Epithelial cell of prostate (primary cell): ENCODE measurements at regions not wholly inside any gene's neighbourhood (a gene's known extent, or its start where the extent isn't known, plus 50 kb on each side); places are given as distances from the start of the nearest gene placed in this dataset.

Experiments used
- DNase-seq: peaks from one replicate; pipeline ENCODE4 v3.0.0-alpha.2; 2011; ENCODE audit warnings: low read depth, low spot score
- H3K27ac ChIP-seq: fragments of 450-650 bp; 2 replicates; pipeline ENCODE4 v1.5.1; 2017; ENCODE audit warnings: mild to moderate bottlenecking

DNA sequence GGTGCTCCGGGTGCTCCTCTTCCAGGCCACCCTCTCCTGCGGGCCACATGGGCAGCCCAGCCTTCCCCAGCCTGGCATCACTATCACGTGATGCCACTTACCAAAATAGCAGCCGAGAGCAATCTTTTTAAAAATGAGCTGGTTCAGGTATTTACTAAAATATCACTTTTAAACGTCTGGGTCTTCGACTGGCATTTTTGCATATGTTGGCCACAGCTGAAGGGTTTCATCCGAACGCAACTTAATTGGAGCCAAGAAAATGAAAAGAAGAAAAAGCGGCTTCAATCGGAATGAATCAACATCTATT is 94.6 kb upstream of the ANO1 start:
- no peak overlapping the region for H3K27ac ChIP-seq
- DNase-seq = no peak

DNA sequence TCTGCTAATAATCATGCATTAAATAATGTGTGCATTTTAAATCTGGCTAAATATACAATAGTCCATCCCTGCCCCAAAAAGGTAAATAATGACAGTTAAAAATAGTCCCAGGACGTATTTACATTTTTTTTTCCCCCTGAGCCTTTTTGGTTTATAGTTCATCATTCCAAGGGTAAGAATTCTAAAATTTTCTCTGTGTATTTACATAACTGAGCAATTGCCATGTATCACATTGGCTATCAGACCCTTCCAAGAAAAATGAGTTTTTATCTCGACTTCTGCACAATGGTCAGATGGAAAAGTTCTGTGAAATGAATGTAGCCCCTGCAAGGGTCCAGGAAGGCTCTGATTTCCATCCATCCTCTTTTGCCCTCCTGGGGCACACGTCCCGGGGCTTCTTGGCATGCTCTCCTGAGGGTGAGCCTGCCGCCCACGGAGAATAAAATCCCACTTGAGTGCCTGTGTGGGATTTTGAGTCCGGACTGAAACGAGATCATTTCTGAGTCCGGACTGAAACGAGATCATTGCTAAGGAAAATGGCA is 94.1 kb upstream of the ANO1 start:
- DNase-seq = no peak
- H3K27ac ChIP-seq = no peak overlapping the region

DNA sequence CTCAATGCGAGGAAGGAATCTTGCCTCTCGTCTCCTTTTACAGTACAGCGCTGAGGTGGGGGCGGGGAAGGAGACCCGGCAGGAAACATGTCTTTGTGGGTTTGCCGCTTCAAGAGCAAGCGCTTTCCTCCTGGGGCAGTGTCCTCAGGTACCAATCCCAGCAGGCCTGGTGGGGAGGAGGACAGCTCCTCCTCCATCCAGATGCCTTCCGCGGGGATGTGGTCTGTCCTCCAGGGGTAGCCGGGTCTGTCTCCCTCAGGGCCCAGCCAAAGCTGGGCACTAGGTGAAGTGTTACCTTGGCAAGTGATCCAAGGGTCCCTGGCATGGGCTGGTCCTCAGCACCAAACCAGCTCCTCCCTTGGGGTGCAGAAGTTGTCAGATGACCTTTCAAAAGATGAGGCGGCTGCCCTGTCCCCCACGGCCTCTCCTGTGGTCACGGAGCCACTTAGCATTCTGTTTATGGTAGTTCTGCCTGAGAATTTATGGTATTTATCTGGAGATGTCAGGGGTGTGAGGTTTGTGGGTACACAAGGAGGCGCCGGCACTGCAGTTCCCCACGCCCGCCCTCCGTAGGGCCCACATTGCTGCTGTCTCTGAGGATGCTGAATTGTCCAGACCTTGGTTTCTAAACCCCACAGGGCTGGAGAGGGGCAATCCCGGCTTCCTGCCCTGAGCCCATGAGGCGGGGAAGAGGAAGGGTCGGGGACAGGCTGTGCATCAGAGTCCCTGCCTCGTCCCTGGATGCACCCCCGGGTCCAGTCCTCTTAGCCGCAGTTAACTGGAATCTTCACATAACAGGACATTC is 93.5 kb upstream of the ANO1 start:
- H3K27ac ChIP-seq = no peak overlapping the region
- DNase-seq = no peak

DNA sequence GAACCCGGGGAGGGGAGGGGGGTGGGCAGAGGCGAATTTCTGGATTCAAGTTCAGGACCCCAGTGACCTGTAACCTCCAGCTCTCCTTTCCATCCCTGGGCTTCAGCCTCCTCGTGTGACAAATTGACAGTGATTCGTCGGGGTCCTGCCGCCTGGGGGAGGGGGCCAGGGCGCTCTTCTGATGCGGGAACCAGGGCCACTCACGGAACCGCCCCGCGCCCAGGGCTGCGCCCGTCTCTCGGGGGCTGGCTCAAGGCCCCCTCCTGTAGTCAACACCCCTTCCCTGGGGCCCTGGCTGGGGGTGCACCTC is 92.8 kb upstream of the ANO1 start:
- no peak overlapping the region for H3K27ac ChIP-seq
- no peak for DNase-seq

DNA sequence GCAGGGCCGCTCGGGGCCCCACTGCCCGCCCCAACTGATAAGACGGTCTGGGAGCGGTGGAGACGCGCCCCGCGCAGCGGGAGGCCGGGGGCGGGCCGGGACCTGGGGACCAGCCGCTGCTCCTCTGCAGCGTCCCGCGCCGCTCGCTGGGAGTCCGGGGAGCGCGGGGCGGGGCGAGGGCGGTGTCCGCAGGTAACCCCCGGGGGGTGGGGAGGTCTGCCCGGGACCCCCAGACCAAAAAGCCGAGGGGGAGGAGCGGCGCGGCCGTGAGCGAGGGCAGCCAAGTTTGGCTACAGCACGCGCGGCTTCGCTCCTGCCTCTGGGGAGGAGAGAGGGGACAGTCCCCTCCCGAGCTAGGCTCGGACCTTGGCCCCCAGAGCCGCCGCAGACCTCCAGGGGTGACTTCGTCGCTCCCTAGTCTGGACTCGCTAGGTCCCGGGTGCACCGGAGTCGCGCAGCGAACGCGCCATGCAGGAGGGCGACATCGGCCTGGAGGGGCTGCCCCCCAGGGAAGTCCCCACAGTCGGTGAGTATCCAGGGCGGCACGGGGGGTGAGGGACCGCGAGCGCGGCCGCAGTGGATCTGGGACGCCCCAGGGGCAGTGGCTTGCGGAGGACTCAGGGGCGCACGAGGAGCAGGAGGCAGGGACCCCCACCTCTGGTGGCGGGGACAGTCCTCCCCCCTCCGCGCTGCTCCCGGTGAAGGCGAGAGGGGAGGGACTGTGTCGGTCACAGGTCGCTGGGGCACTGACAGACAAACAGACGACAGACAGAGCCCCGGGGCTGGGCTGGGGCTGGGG is 92.3 kb upstream of the ANO1 start:
- H3K27ac ChIP-seq = no peak overlapping the region
- no peak for DNase-seq

DNA sequence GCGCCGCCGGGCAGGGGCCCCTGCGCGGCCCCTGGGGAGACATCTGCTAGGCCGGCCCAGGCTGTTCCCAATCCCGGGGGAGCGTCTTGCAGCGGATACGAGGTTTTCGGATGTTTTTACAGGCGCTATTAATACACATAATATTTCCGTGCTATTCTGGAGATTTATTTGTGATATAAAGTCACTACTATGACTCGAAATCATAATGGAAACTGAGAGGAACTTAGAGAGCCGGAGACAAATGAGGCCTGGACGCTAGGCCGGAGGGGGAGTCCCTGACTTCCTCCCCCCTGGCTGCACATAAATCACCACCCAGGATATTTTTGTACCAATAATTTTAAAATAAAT is 91.7 kb upstream of the ANO1 start:
- no peak overlapping the region for H3K27ac ChIP-seq
- DNase-seq = no peak

DNA sequence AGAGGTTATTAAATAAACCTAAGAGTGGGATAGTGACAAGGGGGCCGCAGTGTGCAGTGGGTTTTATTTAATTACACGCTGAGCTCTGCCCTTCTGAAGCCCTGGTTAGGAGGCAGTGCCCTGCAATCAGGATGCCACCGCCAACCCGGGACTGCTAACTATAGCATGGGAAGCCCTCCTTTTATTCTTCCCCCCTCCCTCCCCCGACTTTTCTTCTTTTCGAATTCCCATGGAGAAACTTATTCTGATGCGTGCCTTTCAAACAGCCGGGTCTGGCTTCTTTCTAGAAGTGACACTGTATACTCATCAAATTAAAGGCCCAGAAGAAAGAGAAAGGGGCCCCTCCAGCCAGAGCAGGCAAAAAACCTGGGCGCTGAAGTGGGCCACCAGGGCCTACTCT is 91.3 kb upstream of the ANO1 start:
- no peak overlapping the region for H3K27ac ChIP-seq
- DNase-seq = no peak

DNA sequence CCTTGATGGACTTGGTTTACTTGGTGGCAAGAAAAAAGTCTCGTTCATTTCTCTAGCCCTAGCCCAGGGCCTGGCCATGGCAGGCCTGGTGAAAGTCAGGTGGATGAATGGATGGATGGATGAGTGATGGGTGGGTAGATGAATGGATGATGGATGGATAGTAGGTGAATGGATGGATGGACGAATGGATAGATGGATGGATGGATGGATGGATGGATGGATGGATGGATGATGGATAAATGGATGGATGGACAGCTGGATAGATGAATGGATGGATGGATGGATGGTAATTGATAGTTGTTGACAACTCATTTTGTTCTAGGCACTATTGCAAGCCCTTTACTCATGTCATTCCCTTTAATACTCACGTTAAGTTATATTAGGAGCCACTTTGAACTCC is 86.1 kb upstream of the ANO1 start:
- DNase-seq = no peak
- H3K27ac ChIP-seq = no peak overlapping the region

DNA sequence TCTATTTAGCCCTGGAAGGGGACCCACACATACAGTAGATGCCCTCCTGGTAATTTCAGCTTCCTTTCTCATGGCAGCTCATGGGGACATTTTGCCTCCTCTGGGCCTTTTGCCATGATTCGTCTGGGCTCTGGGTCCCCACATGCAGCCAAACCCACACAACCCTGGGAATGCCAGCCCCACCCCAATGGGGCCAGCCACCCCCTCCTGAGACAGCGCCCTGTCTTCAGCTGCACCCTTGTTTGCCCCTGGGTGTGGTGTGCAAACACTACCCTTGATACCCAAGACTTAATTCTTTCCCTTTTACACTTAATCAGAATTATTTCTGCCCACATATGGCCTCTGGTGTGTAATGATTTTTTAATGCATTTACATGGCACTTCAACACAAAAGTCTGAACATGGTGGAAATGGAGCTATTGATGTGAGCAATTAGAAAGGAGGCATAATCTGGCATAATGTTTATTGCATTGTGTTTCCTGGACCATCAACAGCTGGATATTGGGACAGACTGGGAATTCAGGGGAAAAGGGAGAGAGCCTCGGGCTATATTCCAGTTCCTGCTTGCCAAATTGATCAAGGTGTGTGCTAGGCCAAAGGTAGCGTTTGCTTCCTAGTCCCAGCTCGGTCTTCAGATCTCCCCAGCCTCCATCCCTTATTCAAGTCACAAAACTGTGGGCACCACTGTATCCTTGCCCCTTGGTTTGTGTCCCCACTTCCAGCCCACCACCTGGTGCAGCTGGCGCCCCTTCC is 85.0 kb upstream of the ANO1 start:
- no peak for DNase-seq
- H3K27ac ChIP-seq = no peak overlapping the region

DNA sequence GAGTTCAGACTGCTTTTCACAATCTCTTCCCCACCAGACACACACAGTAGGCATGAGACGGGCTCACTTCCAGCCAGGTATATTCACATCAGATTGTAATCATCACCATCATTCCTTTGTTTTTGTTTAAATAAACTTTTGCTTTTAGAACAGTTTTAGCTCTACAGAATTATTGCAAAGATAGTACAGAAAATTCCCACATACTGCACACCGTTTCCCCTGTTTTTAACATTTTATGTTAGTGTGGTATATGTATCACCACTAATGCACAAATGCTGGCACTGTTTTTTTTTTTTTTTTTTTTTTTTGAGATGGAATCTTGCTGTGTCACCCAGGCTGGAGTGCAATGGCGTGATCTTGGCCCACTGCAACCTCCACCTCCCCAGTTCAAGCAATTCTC is 83.3 kb upstream of the ANO1 start:
- no peak for DNase-seq
- no peak overlapping the region for H3K27ac ChIP-seq

DNA sequence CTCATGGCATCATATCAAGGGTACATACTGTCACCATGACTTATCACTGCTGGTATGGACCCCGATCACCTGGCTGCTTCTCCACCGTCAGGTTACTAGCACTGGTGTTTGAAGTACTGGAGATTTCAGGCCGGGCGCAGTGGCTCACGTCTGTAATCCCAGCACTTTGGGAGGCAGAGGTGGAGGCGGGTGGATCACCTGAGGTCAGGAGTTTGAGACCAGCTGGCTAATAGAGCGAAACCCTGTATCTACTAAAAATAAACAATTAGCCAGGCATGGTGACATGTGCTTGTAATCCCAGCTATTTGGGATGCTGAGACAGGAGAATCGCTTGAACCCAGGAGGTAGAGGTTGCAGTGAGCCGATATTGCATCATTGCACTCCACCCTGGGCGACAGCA is 82.4 kb upstream of the ANO1 start:
- no peak for DNase-seq
- no peak overlapping the region for H3K27ac ChIP-seq

DNA sequence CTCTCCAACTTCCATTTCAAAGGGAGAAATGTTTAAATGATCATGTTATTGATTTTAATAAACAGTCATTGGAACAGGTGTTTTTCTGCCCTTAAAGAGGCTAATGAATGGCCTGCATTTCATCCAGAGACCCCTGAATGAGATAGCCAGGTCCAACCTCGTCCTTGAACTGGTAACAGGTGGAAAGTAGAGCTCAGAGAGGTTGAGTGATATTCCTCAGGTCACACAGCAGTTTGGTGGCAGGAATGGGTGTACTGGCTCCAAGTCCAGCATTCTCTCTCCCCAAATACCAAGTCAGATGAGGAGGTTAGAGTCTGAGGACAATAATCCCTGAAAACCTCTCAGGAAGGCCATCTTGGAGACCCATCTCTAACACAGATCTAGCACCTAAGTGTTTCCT is 81.7 kb upstream of the ANO1 start:
- no peak for DNase-seq
- H3K27ac ChIP-seq = no peak overlapping the region

DNA sequence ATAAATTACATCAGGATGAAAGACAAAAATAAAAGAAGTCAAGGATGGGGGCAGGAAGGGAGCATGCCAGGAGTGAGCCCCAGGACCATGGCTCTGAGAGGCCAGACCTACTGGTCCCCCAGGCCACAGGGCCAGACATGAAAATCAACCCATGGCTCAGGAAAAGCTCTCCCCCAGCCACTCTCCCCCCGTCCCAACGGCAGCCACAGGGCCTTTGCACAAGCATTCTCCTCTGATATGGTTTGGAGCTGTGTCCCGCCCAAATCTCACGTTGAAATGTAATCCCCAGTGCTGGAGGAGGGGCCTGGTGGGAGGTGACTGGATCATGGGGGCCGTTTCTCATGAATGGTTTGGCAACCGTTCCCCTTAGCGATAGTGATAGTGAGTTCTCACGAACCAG is 80.8 kb upstream of the ANO1 start:
- DNase-seq = no peak
- no peak overlapping the region for H3K27ac ChIP-seq

DNA sequence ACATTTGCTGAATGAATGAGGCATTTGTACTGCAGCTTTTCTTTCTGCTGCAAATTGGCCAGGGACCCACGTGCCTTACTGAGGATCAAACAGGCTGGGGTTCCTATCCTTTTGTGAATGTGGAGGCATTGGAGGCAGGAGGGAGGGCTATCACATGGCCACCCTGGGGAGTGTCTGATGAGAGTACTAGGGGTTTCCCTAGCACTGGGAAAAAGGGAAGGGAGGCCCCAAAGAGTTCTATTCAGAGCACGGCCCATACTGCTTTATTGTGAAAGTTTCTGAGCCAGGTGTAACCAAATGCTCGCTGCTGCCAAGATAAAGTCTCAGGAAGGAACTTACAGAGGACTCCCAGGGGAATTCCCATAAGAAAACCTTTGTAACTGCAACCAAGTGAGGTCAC is 78.4 kb upstream of the ANO1 start:
- DNase-seq = no peak
- no peak overlapping the region for H3K27ac ChIP-seq

DNA sequence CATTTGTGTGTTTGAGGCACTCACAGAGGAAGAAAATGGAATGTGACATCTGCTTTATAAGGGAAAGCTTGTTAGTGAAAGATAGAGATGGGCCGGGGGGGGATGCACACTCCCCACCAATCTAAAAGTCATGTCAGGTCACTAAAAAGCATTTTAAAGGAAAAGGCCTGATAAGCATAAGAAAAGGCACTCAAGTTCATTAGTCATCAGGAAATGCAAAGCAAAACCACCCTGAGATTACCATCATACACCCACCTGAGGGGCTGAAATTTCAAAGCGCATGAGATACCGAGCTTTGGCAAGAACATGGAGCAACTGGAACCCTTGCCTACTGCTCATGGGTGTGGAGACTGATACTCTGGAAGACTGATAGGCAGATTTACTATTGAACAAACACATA is 77.9 kb upstream of the ANO1 start:
- DNase-seq = no peak

DNA sequence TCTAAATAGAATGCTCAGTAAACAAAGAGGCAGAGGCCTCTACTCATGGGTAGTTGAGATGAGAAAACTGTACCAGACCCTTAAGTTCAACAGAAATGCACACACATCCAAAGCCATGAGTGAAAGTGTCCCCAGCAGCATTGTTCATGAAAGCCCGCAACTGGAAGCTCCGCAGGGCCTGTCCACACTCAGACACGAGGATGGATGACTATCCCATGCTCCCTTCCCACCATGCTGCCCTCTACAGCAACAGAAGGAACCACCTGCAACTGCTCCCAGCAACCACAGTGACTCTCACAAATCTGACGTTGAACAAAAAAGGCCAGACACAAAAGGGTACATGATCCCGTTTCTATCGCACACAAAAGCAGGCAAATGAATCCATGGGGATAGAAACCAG is 76.9 kb upstream of the ANO1 start:
- H3K27ac ChIP-seq = no peak overlapping the region
- DNase-seq = no peak

More for the DNA sequence above, 77.9 kb upstream of the ANO1 start:
- H3K27ac ChIP-seq = no peak overlapping the region

DNA sequence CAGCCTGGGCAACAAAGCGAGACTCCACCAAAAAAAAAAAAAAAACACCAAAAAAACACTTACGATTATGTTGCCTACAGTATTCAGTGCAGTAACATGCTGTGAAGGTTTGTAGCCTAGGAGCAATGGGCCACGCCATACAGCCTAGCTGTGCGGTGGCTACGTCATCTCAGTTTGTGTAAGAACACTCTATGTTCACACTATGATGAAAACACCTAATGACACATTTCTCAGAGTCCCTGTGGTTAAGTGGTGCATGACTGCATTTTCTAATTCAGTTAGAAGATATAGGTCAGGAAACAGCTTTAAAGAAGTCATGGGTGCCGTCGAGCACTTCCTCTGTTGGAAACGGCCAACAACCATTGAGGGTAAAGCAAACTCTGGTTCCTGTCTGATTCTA is 75.7 kb upstream of the ANO1 start:
- no peak for DNase-seq
- no peak overlapping the region for H3K27ac ChIP-seq

DNA sequence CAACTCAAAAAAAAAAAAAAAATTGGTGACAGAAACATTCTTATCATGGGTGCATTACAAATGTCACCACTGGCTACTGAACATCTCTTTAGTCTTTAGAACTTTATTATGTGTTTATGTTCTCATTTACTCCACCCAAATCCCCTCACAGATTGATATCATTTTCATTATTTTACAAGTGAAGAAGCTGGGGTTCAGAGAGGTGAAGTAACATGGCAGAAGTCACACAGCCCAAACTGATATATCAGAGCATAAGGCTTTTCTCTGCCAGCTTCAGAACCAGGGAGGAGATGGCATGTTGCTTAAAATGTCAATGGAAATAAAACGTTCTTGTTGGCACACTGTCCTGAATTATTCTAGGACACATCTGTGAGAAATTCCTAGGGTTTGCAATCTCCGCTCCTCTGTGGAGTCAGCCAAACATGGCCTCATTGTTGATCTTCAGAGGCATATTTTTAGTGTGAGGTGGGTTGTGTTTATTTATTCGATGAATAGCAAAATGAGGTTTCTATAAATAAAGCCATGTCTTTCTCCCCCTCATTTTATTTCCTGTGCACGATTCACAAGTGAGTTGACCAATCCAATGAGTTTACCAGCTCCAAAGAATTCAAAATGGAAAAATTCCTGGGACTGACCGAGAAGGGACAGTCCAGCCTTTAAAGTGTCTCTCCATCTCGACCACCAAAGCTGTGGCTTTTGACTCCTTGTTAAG is 72.9 kb upstream of the ANO1 start:
- DNase-seq = no peak
- no peak overlapping the region for H3K27ac ChIP-seq

DNA sequence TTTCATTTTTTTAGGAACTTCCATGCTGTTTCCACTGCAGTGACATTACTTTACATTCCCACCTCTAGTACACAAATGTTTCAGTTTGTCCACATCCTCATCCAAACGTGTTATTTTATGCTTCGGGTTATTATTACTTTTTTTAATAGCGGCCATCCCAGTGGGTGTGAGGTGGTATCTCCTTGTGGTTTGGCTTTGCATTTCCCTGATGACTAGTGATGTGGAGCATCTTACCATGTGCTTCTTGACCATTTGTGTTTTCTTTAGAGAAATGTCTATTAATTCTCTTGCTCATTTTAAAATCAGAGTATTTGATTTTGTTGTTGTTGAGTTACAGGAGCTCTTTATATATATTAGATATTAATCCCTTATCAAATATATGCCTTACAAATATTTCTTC is 70.3 kb upstream of the ANO1 start:
- no peak for DNase-seq
- H3K27ac ChIP-seq = no peak overlapping the region

DNA sequence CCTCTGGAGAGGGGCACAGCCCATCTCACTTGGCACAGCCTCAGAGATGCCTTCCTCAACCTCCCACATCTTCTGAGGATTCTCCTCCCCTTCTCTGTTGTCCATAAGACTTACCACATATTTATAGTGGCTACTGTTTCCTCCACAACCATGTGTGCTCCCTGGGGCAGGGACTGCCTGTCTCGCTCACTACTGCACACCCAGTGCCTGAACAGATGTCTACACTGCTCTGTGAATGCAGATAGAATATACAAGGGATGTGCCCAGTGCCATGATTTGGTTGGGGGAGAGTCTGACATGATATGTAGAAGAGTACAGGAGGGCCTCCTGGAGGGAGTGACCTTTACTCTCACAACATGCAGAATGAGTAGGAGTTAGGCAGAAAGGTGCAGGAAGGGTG is 67.3 kb upstream of the ANO1 start:
- DNase-seq = no peak
- no peak overlapping the region for H3K27ac ChIP-seq
